K562 (cell line): ENCODE measurements at regions not wholly inside any gene's neighbourhood (a gene's known extent, or its start where the extent isn't known, plus 50 kb on each side); places are given as distances from the start of the nearest gene placed in this dataset.
A peak's percentile ranks its signal among the peaks of the same experiment; 100 is the strongest.

ENCODE experiments used
- BCOR ChIP-seq: fragments of 450-650 bp; IDR thresholded peaks from 2 replicates; pipeline ENCODE4 v1.6.1; 2016
- C11orf30 ChIP-seq: fragments of 450-650 bp; IDR thresholded peaks from 2 replicates; pipeline ENCODE4 v1.6.1; 2016; ENCODE audit warnings: low read depth, mild to moderate bottlenecking
- CHD2 ChIP-seq: IDR thresholded peaks from 2 replicates; pipeline ENCODE4 v1.6.1; 2011; ENCODE audit warnings: low read depth, low read length
- DDX20 ChIP-seq: fragments of 450-650 bp; IDR thresholded peaks from 2 replicates; pipeline ENCODE4 v1.6.1; 2016; ENCODE audit warnings: missing genetic modification characterization, low read depth, mild to moderate bottlenecking, missing compliant biosample characterization, moderate library complexity
- FOXJ3 ChIP-seq: sonication (generic); formaldehyde crosslinking; IDR thresholded peaks from 2 replicates; pipeline ENCODE4 v1.4.0; 2020; ENCODE audit warnings: mild to moderate bottlenecking, missing genetic modification reagents
- FUS ChIP-seq: fragments of 200-400 bp; formaldehyde crosslinking; optimal IDR thresholded peaks from 2 replicates; pipeline ENCODE3; 2017; ENCODE audit warnings: low read depth, low read length
- HNRNPUL1 ChIP-seq: fragments of 200-400 bp; formaldehyde crosslinking; IDR thresholded peaks from 2 replicates; pipeline ENCODE4 v1.6.1; 2017; ENCODE audit warnings: low read length
- JUN ChIP-seq, 2 experiments: sonication (generic) in 1 of 2; formaldehyde crosslinking in 1 of 2; IDR thresholded peaks; 2 replicates each; pipeline versions ENCODE4 v1.6.1 to v1.8.0; 2012 to 2022; ENCODE audit warnings: borderline replicate concordance in 2 of 2, mild to moderate bottlenecking in 2 of 2, improper control_type of control experiment in 1 of 2, low read depth in 1 of 2, low read length in 1 of 2, missing genetic modification reagents in 1 of 2
- LARP7 ChIP-seq: fragments of 450-650 bp; IDR thresholded peaks from 2 replicates; pipeline ENCODE4 v1.6.1; 2016
- PRMT5 ChIP-seq: sonication (generic); formaldehyde crosslinking; IDR thresholded peaks from 2 replicates; pipeline ENCODE4 v1.5.0; 2020; ENCODE audit warnings: missing genetic modification reagents
- TAF15 ChIP-seq: fragments of 200-400 bp; formaldehyde crosslinking; IDR thresholded peaks from 2 replicates; pipeline ENCODE4 v1.6.1; 2017; ENCODE audit warnings: mild to moderate bottlenecking, low read depth, low read length, moderate library complexity
- TCF3 ChIP-seq: sonication (generic); formaldehyde crosslinking; IDR thresholded peaks from 2 replicates; pipeline ENCODE4 v1.4.0; 2020; ENCODE audit warnings: mild to moderate bottlenecking, missing genetic modification reagents
- TCF7 ChIP-seq: sonication (generic); IDR thresholded peaks from 2 replicates; pipeline ENCODE4 v1.6.1; 2016; ENCODE audit warnings: antibody characterized with exemption, borderline replicate concordance
- XRCC3 ChIP-seq: fragments of 450-650 bp; IDR thresholded peaks from 2 replicates; pipeline ENCODE4 v1.6.1; 2017; ENCODE audit warnings: mild to moderate bottlenecking, moderate library complexity
- ZNF24 ChIP-seq: fragments of 450-650 bp; IDR thresholded peaks from 2 replicates; pipeline ENCODE4 v1.6.1; 2016
- ZNF274 ChIP-seq: IDR thresholded peaks from 2 replicates; pipeline ENCODE4 v1.6.1; 2011; ENCODE audit warnings: low read depth, mild to moderate bottlenecking, low read length, moderate library complexity, borderline replicate concordance
- ZNF707 ChIP-seq: fragments of 250-450 bp; sonication (Bioruptor Pico); conservative IDR thresholded peaks from 2 replicates; pipeline ENCODE4 v1.8.0; 2022; ENCODE audit warnings: inconsistent platforms, mild to moderate bottlenecking, moderate library complexity
- TF ChIP-seq, protein P1 (sequence below): fragments of 250-450 bp; sonication (Bioruptor Pico); IDR thresholded peaks from 2 replicates; pipeline ENCODE4 v1.5.0; 2020; ENCODE audit warnings: mild to moderate bottlenecking
- TF ChIP-seq, protein P2 (sequence below): fragments of 450-650 bp; IDR thresholded peaks from 2 replicates; pipeline ENCODE4 v1.6.1; 2014; ENCODE audit warnings: low read depth, mild to moderate bottlenecking, moderate library complexity, borderline replicate concordance
- TF ChIP-seq, protein P3 (sequence below): fragments of 450-650 bp; IDR thresholded peaks from 2 replicates; pipeline ENCODE4 v1.6.1; 2017; ENCODE audit warnings: antibody characterized with exemption
- TF ChIP-seq, protein P4 (sequence below): sonication (generic); formaldehyde crosslinking; IDR thresholded peaks from 2 replicates; pipeline ENCODE4 v1.8.0; 2022; ENCODE audit warnings: mild to moderate bottlenecking, missing genetic modification reagents
- TF ChIP-seq, protein P5 (sequence below): fragments of 250-450 bp; sonication (Bioruptor Pico); IDR thresholded peaks from 2 replicates; pipeline ENCODE4 v1.5.0; 2021; ENCODE audit warnings: mild to moderate bottlenecking, borderline replicate concordance

DNA sequence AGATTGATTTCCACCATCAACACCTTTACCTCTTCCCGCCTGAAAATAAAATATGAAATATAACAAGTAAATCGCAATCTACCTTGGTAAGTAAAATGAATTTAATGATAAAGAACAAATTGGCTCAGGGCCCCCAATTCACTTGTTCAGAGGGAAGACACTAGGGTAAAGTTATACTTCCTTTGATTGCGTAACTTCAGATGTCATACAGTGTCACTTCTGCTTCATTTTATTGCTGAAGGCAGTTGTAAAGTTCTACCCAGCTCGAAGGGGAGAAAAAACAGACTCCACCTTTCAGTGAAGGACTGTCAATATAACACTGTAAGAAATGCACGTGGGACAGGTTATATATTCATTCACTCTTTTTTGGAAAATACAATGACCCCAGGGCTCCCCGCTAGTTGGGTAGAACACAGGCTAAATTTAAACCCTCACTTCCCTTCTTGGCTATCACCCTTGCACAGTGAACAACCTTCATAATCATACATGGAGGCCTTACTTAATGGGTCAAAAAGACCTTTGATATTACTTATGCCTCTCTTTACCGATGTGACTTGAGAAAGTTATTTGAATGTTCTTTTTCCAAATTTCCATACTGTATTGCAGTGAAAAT lies 848.8 kb downstream of the MAT2B start (continued):
- TF ChIP-seq, protein P1, sequence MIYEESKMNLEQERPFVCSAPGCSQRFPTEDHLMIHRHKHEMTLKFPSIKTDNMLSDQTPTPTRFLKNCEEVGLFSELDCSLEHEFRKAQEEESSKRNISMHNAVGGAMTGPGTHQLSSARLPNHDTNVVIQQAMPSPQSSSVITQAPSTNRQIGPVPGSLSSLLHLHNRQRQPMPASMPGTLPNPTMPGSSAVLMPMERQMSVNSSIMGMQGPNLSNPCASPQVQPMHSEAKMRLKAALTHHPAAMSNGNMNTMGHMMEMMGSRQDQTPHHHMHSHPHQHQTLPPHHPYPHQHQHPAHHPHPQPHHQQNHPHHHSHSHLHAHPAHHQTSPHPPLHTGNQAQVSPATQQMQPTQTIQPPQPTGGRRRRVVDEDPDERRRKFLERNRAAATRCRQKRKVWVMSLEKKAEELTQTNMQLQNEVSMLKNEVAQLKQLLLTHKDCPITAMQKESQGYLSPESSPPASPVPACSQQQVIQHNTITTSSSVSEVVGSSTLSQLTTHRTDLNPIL (CRISPR knock-in tag): no peak
- TF ChIP-seq, protein P2, sequence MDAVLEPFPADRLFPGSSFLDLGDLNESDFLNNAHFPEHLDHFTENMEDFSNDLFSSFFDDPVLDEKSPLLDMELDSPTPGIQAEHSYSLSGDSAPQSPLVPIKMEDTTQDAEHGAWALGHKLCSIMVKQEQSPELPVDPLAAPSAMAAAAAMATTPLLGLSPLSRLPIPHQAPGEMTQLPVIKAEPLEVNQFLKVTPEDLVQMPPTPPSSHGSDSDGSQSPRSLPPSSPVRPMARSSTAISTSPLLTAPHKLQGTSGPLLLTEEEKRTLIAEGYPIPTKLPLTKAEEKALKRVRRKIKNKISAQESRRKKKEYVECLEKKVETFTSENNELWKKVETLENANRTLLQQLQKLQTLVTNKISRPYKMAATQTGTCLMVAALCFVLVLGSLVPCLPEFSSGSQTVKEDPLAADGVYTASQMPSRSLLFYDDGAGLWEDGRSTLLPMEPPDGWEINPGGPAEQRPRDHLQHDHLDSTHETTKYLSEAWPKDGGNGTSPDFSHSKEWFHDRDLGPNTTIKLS: no peak
- TF ChIP-seq, protein P3, sequence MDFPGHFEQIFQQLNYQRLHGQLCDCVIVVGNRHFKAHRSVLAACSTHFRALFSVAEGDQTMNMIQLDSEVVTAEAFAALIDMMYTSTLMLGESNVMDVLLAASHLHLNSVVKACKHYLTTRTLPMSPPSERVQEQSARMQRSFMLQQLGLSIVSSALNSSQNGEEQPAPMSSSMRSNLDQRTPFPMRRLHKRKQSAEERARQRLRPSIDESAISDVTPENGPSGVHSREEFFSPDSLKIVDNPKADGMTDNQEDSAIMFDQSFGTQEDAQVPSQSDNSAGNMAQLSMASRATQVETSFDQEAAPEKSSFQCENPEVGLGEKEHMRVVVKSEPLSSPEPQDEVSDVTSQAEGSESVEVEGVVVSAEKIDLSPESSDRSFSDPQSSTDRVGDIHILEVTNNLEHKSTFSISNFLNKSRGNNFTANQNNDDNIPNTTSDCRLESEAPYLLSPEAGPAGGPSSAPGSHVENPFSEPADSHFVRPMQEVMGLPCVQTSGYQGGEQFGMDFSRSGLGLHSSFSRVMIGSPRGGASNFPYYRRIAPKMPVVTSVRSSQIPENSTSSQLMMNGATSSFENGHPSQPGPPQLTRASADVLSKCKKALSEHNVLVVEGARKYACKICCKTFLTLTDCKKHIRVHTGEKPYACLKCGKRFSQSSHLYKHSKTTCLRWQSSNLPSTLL: no peak
- TF ChIP-seq JUN (IDR thresholded peaks at IDR 0.05; ENCODE audit: borderline replicate concordance, low read depth, low read length): no peak
- TF ChIP-seq JUN (CRISPR knock-in tag; IDR thresholded peaks at IDR 0.05; ENCODE audit: borderline replicate concordance): no peak
- no peak for TF ChIP-seq HNRNPUL1
- no peak for TF ChIP-seq C11orf30
- no peak for TF ChIP-seq LARP7
- TF ChIP-seq TCF7: no peak
- peak; percentile 67 for TF ChIP-seq ZNF24
- TF ChIP-seq TAF15: no peak
- no peak for TF ChIP-seq DDX20 (tag)
- TF ChIP-seq, protein P4, sequence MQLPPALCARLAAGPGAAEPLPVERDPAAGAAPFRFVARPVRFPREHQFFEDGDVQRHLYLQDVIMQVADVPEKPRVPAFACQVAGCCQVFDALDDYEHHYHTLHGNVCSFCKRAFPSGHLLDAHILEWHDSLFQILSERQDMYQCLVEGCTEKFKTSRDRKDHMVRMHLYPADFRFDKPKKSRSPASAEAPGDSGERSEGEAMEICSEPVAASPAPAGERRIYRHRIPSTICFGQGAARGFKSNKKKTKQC (CRISPR knock-in tag): no peak
- no peak for TF ChIP-seq ZNF274
- TF ChIP-seq CHD2: no peak
- TF ChIP-seq FOXJ3 (CRISPR knock-in tag): no peak
- TF ChIP-seq BCOR: no peak
- no peak for TF ChIP-seq ZNF707
- no peak for TF ChIP-seq TCF3
- TF ChIP-seq, protein P5, sequence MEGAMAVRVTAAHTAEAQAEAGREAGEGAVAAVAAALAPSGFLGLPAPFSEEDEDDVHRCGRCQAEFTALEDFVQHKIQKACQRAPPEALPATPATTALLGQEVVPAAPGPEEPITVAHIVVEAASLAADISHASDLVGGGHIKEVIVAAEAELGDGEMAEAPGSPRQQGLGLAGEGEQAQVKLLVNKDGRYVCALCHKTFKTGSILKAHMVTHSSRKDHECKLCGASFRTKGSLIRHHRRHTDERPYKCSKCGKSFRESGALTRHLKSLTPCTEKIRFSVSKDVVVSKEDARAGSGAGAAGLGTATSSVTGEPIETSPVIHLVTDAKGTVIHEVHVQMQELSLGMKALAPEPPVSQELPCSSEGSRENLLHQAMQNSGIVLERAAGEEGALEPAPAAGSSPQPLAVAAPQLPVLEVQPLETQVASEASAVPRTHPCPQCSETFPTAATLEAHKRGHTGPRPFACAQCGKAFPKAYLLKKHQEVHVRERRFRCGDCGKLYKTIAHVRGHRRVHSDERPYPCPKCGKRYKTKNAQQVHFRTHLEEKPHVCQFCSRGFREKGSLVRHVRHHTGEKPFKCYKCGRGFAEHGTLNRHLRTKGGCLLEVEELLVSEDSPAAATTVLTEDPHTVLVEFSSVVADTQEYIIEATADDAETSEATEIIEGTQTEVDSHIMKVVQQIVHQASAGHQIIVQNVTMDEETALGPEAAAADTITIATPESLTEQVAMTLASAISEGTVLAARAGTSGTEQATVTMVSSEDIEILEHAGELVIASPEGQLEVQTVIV: no peak
- no peak for TF ChIP-seq PRMT5 (CRISPR knock-in tag)
- TF ChIP-seq XRCC3: no peak
- TF ChIP-seq FUS: no peak
